IMR-90 (cell line): ENCODE measurements at regions not wholly inside any gene's neighbourhood (a gene's known extent, or its start where the extent isn't known, plus 50 kb on each side); places are given as distances from the start of the nearest gene placed in this dataset.

Experiments used
- ATAC-seq: fragments of 200-7000 bp; cut with Tn5 transposase; 2 replicates; pipeline ENCODE4 v1.9.1; 2020; ENCODE audit warnings: low read depth, mild to moderate bottlenecking, moderate library complexity
- BruUV-seq: library from RNA; stranded (reverse); fragments of 400-500 nt; replicated peaks from 2 replicates; lab custom pipeline; 2021; lab: Mats Ljungman, UMichigan
- CTCF ChIA-PET: fragments of 300-600 bp; formaldehyde crosslinking; extraction: SDS; loops from one replicate; lab custom pipeline; 2021; ENCODE audit warnings: antibody characterized with exemption; lab: Yijun Ruan, JAX
- POLR2A ChIA-PET: fragments of 300-600 bp; sonication (Branson Sonifier 250); formaldehyde crosslinking; loops from one replicate; lab custom pipeline; 2022; ENCODE audit warnings: antibody characterized with exemption; ENCODE audit not compliant: unreplicated experiment; lab: Charles Lee
- DNase-seq: peaks from one replicate; pipeline ENCODE4 v3.0.0; 2013
- H2AFZ ChIP-seq: replicated peaks from 2 replicates; pipeline ENCODE3; 2013; ENCODE audit warnings: low read length, mild to moderate bottlenecking; ENCODE audit not compliant: poor library complexity
- H2AK5ac ChIP-seq: 2 replicates; pipeline ENCODE4 v1.6.1; 2013; ENCODE audit warnings: low read depth, low read length, inconsistent platforms
- H2AK9ac ChIP-seq: replicated peaks from 2 replicates; pipeline ENCODE3; 2013; ENCODE audit warnings: mild to moderate bottlenecking, low read depth, low read length, moderate library complexity; ENCODE audit not compliant: poor library complexity
- H2BK120ac ChIP-seq: 2 replicates; pipeline ENCODE4 v1.6.1; 2013; ENCODE audit warnings: low read depth, low read length, inconsistent platforms
- H2BK15ac ChIP-seq: 3 replicates; pipeline ENCODE4 v1.6.1; 2013; ENCODE audit warnings: low read depth, low read length, inconsistent platforms
- H2BK20ac ChIP-seq: 2 replicates; pipeline ENCODE4 v1.6.1; 2013; ENCODE audit warnings: low read depth, mild to moderate bottlenecking, inconsistent platforms, low read length, moderate library complexity
- H2BK5ac ChIP-seq: 2 replicates; pipeline ENCODE4 v1.6.1; 2013; ENCODE audit warnings: mild to moderate bottlenecking, low read depth, low read length, inconsistent platforms; ENCODE audit not compliant: poor library complexity, severe bottlenecking
- H3K14ac ChIP-seq: replicated peaks from 2 replicates; pipeline ENCODE4 v1.6.1; 2013; ENCODE audit warnings: low read depth, low read length, inconsistent platforms
- H3K18ac ChIP-seq: 2 replicates; pipeline ENCODE4 v1.6.1; 2013; ENCODE audit warnings: low read depth, low read length, control low read depth
- H3K23ac ChIP-seq: 2 replicates; pipeline ENCODE4 v1.6.1; 2013; ENCODE audit warnings: low read depth, low read length, inconsistent platforms
- H3K27ac ChIP-seq: 2 replicates; pipeline ENCODE4 v1.5.1; 2013; ENCODE audit warnings: mild to moderate bottlenecking, control low read depth, low read length; ENCODE audit not compliant: insufficient read depth
- H3K27me3 ChIP-seq: 2 replicates; pipeline ENCODE4 v1.6.1; 2013; ENCODE audit warnings: low read length; ENCODE audit not compliant: control insufficient read depth, insufficient read depth
- H3K36me3 ChIP-seq: 2 replicates; pipeline ENCODE4 v1.6.1; 2013; ENCODE audit warnings: low read length, mixed read lengths; ENCODE audit not compliant: control insufficient read depth, insufficient read depth
- H3K4ac ChIP-seq: 2 replicates; pipeline ENCODE4 v1.6.1; 2013; ENCODE audit warnings: low read depth, low read length, inconsistent platforms
- H3K4me1 ChIP-seq: 2 replicates; pipeline ENCODE4 v1.6.1; 2013; ENCODE audit warnings: low read length, mixed read lengths; ENCODE audit not compliant: control insufficient read depth, insufficient read depth
- H3K4me2 ChIP-seq: 2 replicates; pipeline ENCODE4 v1.6.1; 2013; ENCODE audit warnings: low read depth, mild to moderate bottlenecking, control low read depth, low read length, moderate library complexity
- H3K4me3 ChIP-seq: 2 replicates; pipeline ENCODE4 v1.5.1; 2013; ENCODE audit warnings: low read depth, mild to moderate bottlenecking, control low read depth, low read length, moderate library complexity; ENCODE audit not compliant: insufficient read depth
- H3K56ac ChIP-seq: 2 replicates; pipeline ENCODE4 v1.6.1; 2013; ENCODE audit warnings: low read length, inconsistent platforms; ENCODE audit not compliant: insufficient read depth; ENCODE audit errors: extremely low read depth
- H3K79me1 ChIP-seq, 2 experiments: 2 replicates each; pipeline ENCODE4 v1.6.1; 2013; ENCODE audit warnings: low read length in 2 of 2, inconsistent platforms in 1 of 2, low read depth in 1 of 2
- H3K9ac ChIP-seq: 2 replicates; pipeline ENCODE4 v1.6.1; 2013; ENCODE audit warnings: low read depth, low read length, control low read depth
- H3K9me1 ChIP-seq: 2 replicates; pipeline ENCODE4 v1.6.1; 2013; ENCODE audit warnings: low read length, inconsistent platforms; ENCODE audit not compliant: insufficient read depth
- H3K9me3 ChIP-seq: 2 replicates; pipeline ENCODE4 v1.6.1; 2013; ENCODE audit warnings: low read length; ENCODE audit not compliant: control insufficient read depth, insufficient read depth
- H4K20me1 ChIP-seq: 2 replicates; pipeline ENCODE4 v1.6.1; 2013; ENCODE audit warnings: low read length, inconsistent platforms; ENCODE audit not compliant: insufficient read depth
- H4K5ac ChIP-seq: 2 replicates; pipeline ENCODE4 v1.6.1; 2013; ENCODE audit warnings: mild to moderate bottlenecking, low read depth, low read length, control low read depth
- H4K8ac ChIP-seq, 2 experiments: 2 replicates each; pipeline ENCODE4 v1.6.1; 2013; ENCODE audit warnings: low read depth in 2 of 2, low read length in 2 of 2, control low read depth in 1 of 2, inconsistent platforms in 1 of 2
- H4K91ac ChIP-seq: 2 replicates; pipeline ENCODE4 v1.6.1; 2013; ENCODE audit warnings: low read depth, low read length, inconsistent platforms; ENCODE audit not compliant: insufficient read depth
- BHLHE40 ChIP-seq: fragments of 150-350 bp; IDR thresholded peaks from 2 replicates; pipeline ENCODE4 v1.6.1; 2016; ENCODE audit warnings: mild to moderate bottlenecking, low read depth, low read length
- CEBPB ChIP-seq: IDR thresholded peaks from 2 replicates; pipeline ENCODE4 v1.6.1; 2012; ENCODE audit warnings: low read depth, low read length, improper control_type of control experiment
- CHD1 ChIP-seq: IDR thresholded peaks from 2 replicates; pipeline ENCODE4 v1.6.1; 2012; ENCODE audit warnings: low read depth, low read length, improper control_type of control experiment
- CTCF ChIP-seq: conservative IDR thresholded peaks from 2 replicates; pipeline ENCODE4 v1.5.1; 2012; ENCODE audit warnings: mild to moderate bottlenecking, low read depth, low read length, improper control_type of control experiment
- ELK1 ChIP-seq: fragments of 150-350 bp; IDR thresholded peaks from 2 replicates; pipeline ENCODE4 v1.6.1; 2016; ENCODE audit warnings: low read depth, mild to moderate bottlenecking, low read length, moderate library complexity, borderline replicate concordance
- FOS ChIP-seq: fragments of 150-350 bp; IDR thresholded peaks from 2 replicates; pipeline ENCODE4 v1.6.1; 2016; ENCODE audit warnings: low read depth, low read length
- MAFK ChIP-seq: IDR thresholded peaks from 2 replicates; pipeline ENCODE4 v1.6.1; 2012; ENCODE audit warnings: low read depth, low read length, improper control_type of control experiment
- MAZ ChIP-seq: IDR thresholded peaks from 2 replicates; pipeline ENCODE4 v1.6.1; 2012; ENCODE audit warnings: low read depth, mild to moderate bottlenecking, low read length, improper control_type of control experiment, moderate library complexity, borderline replicate concordance
- MXI1 ChIP-seq: IDR thresholded peaks from 2 replicates; pipeline ENCODE4 v1.6.1; 2012; ENCODE audit warnings: low read depth, mild to moderate bottlenecking, low read length, moderate library complexity, borderline replicate concordance
- NFE2L2 ChIP-seq: fragments of 150-350 bp; IDR thresholded peaks from 2 replicates; pipeline ENCODE4 v1.6.1; 2016; ENCODE audit warnings: low read depth, mild to moderate bottlenecking, low read length
- POLR2A ChIP-seq: IDR thresholded peaks from 2 replicates; pipeline ENCODE4 v1.6.1; 2012; ENCODE audit warnings: mild to moderate bottlenecking, low read depth, low read length
- RAD21 ChIP-seq: IDR thresholded peaks from 2 replicates; pipeline ENCODE4 v1.6.1; 2012; ENCODE audit warnings: low read length, improper control_type of control experiment
- RCOR1 ChIP-seq: IDR thresholded peaks from 2 replicates; pipeline ENCODE4 v1.6.1; 2012; ENCODE audit warnings: mild to moderate bottlenecking, low read length, improper control_type of control experiment; ENCODE audit not compliant: insufficient replicate concordance
- RFX5 ChIP-seq: IDR thresholded peaks from 2 replicates; pipeline ENCODE4 v1.8.0; 2012; ENCODE audit warnings: low read depth, mild to moderate bottlenecking, low read length, moderate library complexity
- SMC3 ChIP-seq: fragments of 150-350 bp; IDR thresholded peaks from 2 replicates; pipeline ENCODE4 v1.6.1; 2016; ENCODE audit warnings: low read depth, mild to moderate bottlenecking, antibody characterized with exemption, low read length, moderate library complexity
- USF2 ChIP-seq: fragments of 150-350 bp; IDR thresholded peaks from 2 replicates; pipeline ENCODE4 v1.6.1; 2017; ENCODE audit warnings: mild to moderate bottlenecking, antibody characterized with exemption, low read length, low read depth
- WGBS, 2 experiments: methylation state at CpG; one replicate each; pipeline versions ENCODE4 v1.1.5 to v1.1.7; 2013; ENCODE audit warnings: missing lambda C conversion rate in 2 of 2; ENCODE audit not compliant: insufficient read length in 1 of 2; ENCODE audit errors: extremely low coverage in 2 of 2; 5-methylcytosine and 5-hydroxymethylcytosine counted together
- dilution Hi-C: fragments of 300-500 bp; cut with HindIII; formaldehyde crosslinking; loops from one replicate; pipeline ENCODE4 v1.14.3; 2018; ENCODE audit warnings: low sequenced_read_pairs; ENCODE audit not compliant: unreplicated experiment
- in situ Hi-C: fragments of 300-500 bp; cut with MboI; formaldehyde crosslinking; loops from 3 replicates; pipeline ENCODE4 v1.14.3; 2019; ENCODE audit warnings: low sequenced_read_pairs, inconsistent platforms, mixed read lengths
- intact Hi-C: fragments of 100-400 bp; cut with micrococcal nuclease; formaldehyde crosslinking; loops from 2 replicates; pipeline ENCODE4 v1.10.0; 2022

GRCh38 chr15:77889009-77889806 is 188.3 kb downstream of the TBC1D2B start:
- ATAC-seq (no peak), DNase-seq (no peak)
- Histone ChIP-seq H4K20me1 (no peaks in the 10 kb centered on the region), H3K23ac (no peak overlapping the region), H3K27ac (no peak overlapping the region), H2BK20ac (no peak overlapping the region), H2AFZ (peak overlapping the region; percentile 75), H2BK15ac (no peak overlapping the region), H2BK120ac (peak overlapping the region; percentile 23; the same call in 1 of the 2 replicates), H4K8ac (no peak overlapping the region), H4K91ac (no peak overlapping the region), H3K4me2 (no peak overlapping the region), H3K9me3 (no peaks in the 10 kb centered on the region), H2AK9ac (peak overlapping the region; percentile 42), H3K27me3 (no peaks in the 10 kb centered on the region), H4K5ac (no peak overlapping the region), H3K36me3 (no peaks in the 10 kb centered on the region), H2AK5ac (no peak overlapping the region), H3K4ac (no peak overlapping the region), H2BK5ac (no peak overlapping the region), H3K14ac (no peak overlapping the region), H3K9ac (no peak overlapping the region), H3K4me1 (peaks cover 9% of the 10 kb centered on the region), H3K9me1 (peaks cover 6% of the 10 kb centered on the region; the same call in 1 of the 2 replicates), H3K56ac (no peak overlapping the region), H3K4me3 (no peak overlapping the region), H3K79me1 (no peaks in the 10 kb centered on the region), H3K18ac (no peak overlapping the region)
- dilution Hi-C loops (no loop called here), intact Hi-C loops (no loop called here), in situ Hi-C loops (no loop called here)
- BruUV-seq: no TSS peak
- TF ChIP-seq CEBPB (no peak), BHLHE40 (no peak), MAFK (no peak), POLR2A (no peak), RAD21 (no peak), FOS (no peak), MAZ (no peak), ELK1 (no peak), RCOR1 (no peak), SMC3 (no peak), USF2 (no peak), CTCF (no peak), CHD1 (no peak), MXI1 (no peak), RFX5 (no peak), NFE2L2 (no peak)
- CTCF ChIA-PET: no interaction called here
- WGBS, 2 experiments: 92% methylated on average over 12 of the region's 17 CpGs; no CpG with 5 or more reads in 1 of the 2 experiments
- POLR2A ChIA-PET: no interaction called here
